NCI-H524 treated with DMSO at 0.1 percent for 48 hours (cell line): ENCODE measurements at regions not wholly inside any gene's neighbourhood (a gene's known extent, or its start where the extent isn't known, plus 50 kb on each side); places are given as distances from the start of the nearest gene placed in this dataset.
"Not testable (repeated sequence)": the region's sequence is repeated elsewhere in the genome, so short reads cannot be mapped to it uniquely, and the experiment has no call there.

ENCODE experiments used
- DNase-seq: peaks from one replicate; lab custom pipeline; 2025; lab: John Stamatoyannopoulos, UW

DNA sequence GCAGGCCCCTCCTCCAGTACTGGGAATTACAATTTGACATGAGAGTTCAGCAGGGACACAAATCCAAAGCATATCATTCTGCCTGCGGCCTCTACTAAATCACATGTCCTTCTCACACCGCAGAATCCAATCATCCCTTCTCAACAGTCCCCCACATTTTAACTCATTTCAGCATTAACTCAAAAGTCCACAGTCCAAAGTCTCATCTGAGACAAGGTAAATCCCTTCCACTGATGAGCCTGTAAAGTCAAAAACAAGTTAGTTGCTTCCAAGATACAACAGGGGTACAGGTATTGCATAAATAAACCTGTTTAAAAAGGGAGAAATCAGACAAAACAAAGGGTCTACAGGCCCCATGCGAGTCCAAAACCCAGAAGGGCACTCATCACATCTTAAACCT, 64.0 kb downstream of the EBNA1BP2 start:
- DNase-seq = no peak

DNA sequence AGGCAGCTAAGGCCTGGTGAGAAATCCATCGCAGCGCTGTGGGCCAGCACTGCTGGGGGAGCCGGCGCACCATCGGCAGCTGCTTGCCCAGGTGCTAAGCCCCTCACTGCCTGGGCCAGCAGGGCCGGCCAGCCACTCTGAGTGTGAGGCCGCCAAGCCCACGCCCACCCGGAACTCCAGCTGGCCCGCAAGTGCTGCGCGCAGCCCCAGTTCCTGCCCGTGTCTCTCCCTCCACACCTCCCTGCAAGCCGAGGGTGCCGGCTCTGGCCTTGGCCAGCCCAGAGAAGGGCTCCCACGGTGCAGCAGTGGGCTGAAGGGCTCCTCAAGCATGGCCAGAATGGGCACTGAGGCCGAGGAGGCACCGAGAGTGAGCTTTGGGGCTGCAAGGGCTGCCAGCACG, 64.4 kb downstream of the EBNA1BP2 start:
- no peak for DNase-seq

- no peak for DNase-seq
Measured at GRCh38 chr1:43104027-43104763, 67.9 kb downstream of the EBNA1BP2 start.

- DNase-seq = no peak
Measured at GRCh38 chr1:43101061-43101460, 71.0 kb downstream of the EBNA1BP2 start.

DNA sequence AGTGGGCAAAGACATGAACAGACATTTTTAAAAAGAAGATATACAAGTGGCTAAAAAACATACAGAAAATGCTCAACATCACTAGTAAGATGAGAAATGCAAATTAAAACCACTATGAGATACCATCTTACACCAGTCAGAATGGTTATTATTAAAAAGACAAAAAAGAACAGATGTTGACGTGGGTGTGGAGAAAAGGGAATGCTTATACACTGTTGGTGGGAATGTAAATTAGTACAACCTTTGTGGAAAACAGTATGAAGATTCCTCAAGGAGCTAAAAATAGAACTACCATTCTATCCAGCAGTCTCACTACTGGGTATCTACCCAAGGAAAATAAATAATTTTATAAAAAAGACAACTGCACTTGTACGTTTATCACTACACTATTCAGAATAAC, 73.9 kb downstream of the EBNA1BP2 start:
- no peak for DNase-seq

DNA sequence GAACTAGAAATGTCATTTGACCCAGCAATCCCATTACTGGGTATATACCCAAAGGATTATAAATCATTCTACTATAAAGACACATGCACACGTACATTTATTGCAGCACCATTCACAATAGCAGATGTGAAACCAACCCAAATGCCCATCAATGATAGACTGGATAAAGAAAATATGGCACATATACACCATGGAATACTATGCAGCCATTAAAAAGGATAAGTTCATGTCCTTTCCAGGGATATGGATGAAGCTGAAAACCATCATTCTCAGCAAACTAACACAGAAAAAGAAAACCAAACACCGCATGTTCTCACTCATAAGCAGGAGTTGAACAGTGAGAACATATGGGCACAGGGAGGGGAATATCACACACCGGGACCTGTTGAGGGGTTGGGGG, 75.6 kb downstream of the EBNA1BP2 start:
- DNase-seq = not testable (repeated sequence)

DNA sequence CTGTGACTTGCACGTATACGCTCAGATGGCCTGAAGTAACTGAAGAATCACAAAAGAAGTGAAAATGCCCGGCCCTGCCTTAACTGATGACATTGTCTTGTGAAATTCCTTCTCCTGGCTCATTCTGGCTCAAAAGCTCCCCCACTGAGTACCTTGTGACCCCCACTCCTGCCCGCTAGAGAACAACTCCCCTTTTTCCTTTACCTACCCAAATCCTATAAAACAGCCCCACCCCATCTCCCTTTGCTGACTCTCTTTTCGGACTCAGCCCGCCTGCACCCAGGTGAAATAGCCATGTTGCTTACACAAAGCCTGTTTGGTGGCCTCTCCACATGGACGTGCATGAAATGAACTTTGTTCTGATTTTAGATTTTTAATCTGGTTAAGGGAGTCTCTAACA, 81.3 kb downstream of the EBNA1BP2 start:
- not testable (repeated sequence) for DNase-seq

DNA sequence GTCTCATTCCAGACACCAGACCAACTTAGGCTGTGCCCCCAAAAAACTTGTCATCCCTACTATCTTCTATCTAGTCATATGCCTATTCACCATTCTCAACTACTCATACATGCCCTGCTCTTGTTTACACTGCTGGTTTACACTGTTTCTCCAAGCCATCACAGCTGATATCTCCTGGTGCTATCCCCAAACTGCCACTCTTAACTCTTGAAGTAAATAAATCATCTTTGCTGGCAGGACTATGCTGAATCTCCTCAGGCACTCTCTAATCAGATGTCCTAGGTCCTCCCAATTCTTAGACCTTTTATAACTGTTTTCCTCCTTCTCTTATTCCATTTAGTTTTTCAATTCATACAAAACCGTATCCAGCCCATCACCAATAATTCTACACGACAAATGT, 81.9 kb downstream of the EBNA1BP2 start:
- DNase-seq = not testable (repeated sequence)

- no peak for DNase-seq
Measured at GRCh38 chr1:43083375-43083891, 88.7 kb downstream of the EBNA1BP2 start.

DNA sequence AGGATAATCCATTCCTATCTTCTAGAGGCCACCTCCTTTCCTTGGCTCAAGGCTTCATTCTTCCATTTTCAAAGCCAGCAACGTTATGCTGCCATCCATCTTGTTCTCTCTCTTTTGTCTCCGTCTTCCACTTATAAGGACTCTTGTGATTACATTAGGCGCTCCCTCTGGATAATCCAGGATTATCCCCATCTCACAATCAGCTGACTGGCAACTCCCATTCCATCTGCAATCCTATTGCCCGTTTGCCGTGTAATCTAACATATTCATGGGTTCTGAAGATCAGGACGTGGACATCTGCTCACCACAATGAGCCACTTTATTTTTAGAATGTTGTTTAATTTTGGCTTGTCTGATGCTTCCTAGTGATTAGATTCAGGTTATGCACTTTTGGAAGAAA, 89.3 kb downstream of the EBNA1BP2 start:
- peak; percentile 97 for DNase-seq

- no peak for DNase-seq
Measured at GRCh38 chr1:43077273-43077672, 94.8 kb downstream of the EBNA1BP2 start.

DNA sequence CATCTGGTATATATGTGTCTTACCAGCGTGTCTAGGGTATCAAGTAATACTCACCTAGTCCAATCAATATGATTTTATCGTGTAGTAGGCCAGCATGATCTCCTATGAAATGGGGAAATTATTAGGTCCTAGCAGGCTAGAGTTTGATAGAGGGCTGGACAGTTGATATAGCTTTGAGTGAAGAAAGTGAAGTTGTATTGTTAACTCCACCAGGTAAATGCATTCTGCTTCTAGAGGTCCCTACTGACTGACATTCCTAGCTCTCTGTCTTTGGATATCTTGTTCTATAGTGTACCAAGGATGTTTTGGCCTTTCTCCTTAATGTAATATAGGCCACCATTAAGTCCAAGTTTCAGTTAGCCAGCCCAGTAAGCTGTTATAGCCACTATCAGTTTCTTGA, 97.4 kb downstream of the EBNA1BP2 start:
- DNase-seq = no peak

GRCh38 chr1:43074244-43074643, 97.8 kb downstream of the EBNA1BP2 start:
- no peak for DNase-seq

DNA sequence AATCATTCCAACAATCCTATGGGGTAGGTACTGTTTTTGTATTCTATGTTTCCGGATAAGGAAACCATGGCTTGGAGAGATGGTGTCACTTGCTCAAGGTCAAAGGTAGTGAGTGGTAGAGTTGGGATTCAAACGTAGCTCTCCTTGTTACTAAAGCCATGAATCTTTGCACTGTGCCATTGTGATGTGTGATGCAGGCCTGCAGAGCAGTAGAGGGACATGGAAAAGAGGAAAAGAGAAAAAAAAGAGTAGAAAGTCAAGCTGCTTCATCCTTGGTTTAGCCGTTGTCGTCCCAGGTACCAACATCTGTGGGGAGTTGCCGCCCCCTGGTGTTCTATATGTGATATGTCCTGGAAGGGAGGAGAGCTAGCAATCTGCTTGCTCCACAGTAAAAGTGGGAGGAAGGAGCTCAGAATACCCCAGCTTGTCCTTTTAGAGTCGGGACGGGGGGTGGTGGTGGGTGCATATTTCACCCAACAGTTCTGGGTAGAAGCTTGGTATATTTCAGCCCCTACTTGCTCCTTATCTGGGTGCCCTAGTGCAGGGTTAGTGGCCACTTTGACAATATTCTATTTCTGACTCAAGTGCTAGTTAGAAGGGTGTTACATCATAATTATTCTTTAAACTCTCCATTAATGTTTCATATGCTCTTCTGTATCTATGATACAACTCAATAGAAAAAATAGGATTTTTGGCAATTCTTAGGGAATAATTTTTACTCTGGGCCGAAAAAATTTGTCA, 98.4 kb downstream of the EBNA1BP2 start:
- no peak for DNase-seq

DNA sequence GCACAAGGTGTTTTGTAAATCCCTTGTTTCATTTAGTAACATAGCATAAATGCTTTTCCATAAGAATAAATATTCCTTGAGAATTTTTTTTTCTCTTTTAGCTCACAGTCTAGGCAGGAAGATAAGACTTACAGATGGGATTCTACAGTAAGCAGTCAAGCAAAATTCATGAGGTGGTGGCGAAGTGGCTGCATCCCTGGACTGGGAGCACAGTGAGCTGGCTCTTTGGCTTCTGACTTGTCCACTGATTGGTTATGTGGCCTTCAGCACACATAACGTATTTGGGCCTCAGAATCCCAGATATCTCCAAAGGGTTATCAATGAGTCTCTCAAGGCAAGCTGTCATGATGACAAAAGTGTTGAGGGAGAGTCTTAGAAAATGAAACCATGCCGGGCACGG, 99.8 kb downstream of the EBNA1BP2 start:
- DNase-seq = no peak

DNA sequence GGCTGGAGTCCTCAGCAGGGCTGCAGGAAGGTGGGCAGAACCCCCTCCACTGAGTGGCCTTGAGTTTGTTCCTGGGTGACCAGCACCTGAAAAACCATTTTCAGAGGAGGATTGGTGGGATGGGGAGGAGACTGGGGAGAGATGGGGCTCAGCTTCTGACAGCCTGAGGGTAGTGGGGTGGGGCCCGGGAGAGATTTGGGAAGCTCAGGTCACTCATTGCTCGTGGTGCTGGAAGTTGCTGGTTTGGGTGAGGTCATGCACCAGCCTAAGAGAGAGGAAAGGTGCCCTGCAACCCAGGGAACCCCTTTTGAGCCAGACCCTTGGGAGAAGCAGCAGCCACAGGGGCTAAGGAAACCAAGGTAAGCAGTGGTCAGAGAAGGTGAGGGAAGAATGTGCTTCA, 100.8 kb downstream of the EBNA1BP2 start:
- no peak for DNase-seq

- DNase-seq = no peak
Measured at GRCh38 chr1:43069461-43070050, 102.5 kb downstream of the EBNA1BP2 start.

DNA sequence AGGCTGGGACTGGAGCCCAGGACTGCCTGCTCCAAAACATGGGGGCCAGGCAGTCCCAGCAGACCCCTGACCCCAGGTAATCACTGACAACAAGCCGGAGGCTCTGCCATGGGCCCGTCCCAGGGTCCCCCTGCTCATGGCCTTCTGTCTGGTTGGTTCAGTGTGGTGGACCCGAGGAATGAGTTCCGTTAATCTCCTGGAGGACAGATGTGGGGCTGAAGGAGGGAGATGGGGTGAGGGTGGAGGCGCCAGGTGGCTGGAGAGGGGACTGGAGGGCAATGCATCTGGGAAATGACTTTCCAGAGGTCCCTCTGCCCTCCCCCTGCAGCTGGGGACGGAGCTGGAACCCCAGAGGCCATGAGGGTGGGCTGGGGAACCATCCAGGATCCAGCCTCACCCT, 103.2 kb downstream of the EBNA1BP2 start:
- no peak for DNase-seq

GRCh38 chr1:43067977-43068751, 103.9 kb downstream of the EBNA1BP2 start:
- no peak for DNase-seq

GRCh38 chr1:43067233-43067745, 104.8 kb downstream of the EBNA1BP2 start:
- DNase-seq = no peak

- DNase-seq = no peak
Measured at GRCh38 chr1:43066578-43066977, 105.5 kb downstream of the EBNA1BP2 start.
